ENCODE measurements at regions not wholly inside any gene's neighbourhood (a gene's known extent, or its start where the extent isn't known, plus 50 kb on each side); places are given as distances from the start of the nearest gene placed in this dataset.
A peak's percentile ranks its signal among the peaks of the same experiment; 100 is the strongest.

DNA sequence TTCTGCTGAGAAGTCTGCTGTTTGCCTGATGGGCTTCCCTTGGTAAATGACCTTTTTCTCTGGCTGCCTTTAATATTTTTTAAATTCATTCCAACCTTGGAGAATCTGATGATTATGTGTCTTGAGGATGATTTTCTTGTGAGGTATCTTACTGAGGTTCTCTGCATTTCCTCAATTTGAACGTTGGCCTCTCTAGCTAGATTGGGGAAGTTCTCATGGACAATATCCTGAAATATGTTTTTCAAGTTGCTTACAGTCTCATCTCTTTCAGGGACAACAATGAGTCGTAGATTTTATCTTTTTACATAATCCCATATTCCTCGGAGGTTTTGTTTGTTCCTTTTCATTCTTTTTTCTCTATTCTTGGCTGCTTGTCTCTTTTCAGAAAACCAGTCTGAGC is 208.4 kb downstream of the KIF20B start:
- Histone ChIP-seq H3K36me3 (ENCODE audit: control insufficient read depth, insufficient read depth, low read length) (no peaks in the 10 kb centered on the region), H3K4me1 (ENCODE audit: control insufficient read depth, insufficient read depth, low read length) (no peaks in the 10 kb centered on the region), H3K4me3 (ENCODE audit: low read length) (no peak overlapping the region), H3K27me3 (ENCODE audit: control insufficient read depth, insufficient read depth, low read length) (no peaks in the 10 kb centered on the region), H3K27ac (ENCODE audit: low read length) (no peak overlapping the region), H3K9me3 (replicated peaks; ENCODE audit: control insufficient read depth, low read depth, low read length) (no peaks in the 10 kb centered on the region)
- no CpG with 5 or more reads among the region's 3 CpGs for WGBS (ENCODE audit: insufficient coverage)
- peak; percentile 21 for DNase-seq

- H3K9me3 ChIP-seq (replicated peaks; ENCODE audit: control insufficient read depth, low read depth, low read length) = no peaks in the 10 kb centered on the region
- H3K4me1 ChIP-seq (ENCODE audit: control insufficient read depth, insufficient read depth, low read length) = no peaks in the 10 kb centered on the region
- H3K36me3 ChIP-seq (ENCODE audit: control insufficient read depth, insufficient read depth, low read length) = no peaks in the 10 kb centered on the region
- WGBS (ENCODE audit: insufficient coverage) = no CpG with 5 or more reads among the region's 2 CpGs
- no peak overlapping the region for H3K27ac ChIP-seq (ENCODE audit: low read length)
- H3K4me3 ChIP-seq (ENCODE audit: low read length) = no peak overlapping the region
- no peaks in the 10 kb centered on the region for H3K27me3 ChIP-seq (ENCODE audit: control insufficient read depth, insufficient read depth, low read length)
- no peak for DNase-seq
Measured at GRCh38 chr10:89915021-89915420, 213.6 kb downstream of the KIF20B start.

DNA sequence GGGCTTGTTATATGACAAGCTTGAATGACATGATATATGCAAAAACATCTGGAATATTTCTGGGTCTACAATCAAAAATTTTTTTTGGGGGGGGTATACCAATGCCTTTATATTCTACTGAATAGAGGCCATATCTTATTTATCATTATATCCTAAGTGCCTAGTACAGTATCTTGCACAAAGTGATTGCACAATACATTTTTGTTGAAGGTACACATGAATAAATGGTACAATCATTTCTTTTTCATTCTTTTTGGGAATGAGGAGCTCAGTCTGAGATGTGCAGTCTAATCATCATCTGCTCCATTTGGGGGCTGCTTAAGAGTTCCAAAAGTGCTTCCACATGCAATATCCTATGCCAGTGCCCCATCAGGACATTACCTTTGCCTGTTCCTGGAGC is 214.6 kb downstream of the KIF20B start:
- no peaks in the 10 kb centered on the region for H3K27me3 ChIP-seq (ENCODE audit: control insufficient read depth, insufficient read depth, low read length)
- DNase-seq = no peak
- no peak overlapping the region for H3K4me3 ChIP-seq (ENCODE audit: low read length)
- H3K36me3 ChIP-seq (ENCODE audit: control insufficient read depth, insufficient read depth, low read length) = no peaks in the 10 kb centered on the region
- no peak overlapping the region for H3K27ac ChIP-seq (ENCODE audit: low read length)
- no peaks in the 10 kb centered on the region for H3K4me1 ChIP-seq (ENCODE audit: control insufficient read depth, insufficient read depth, low read length)
- H3K9me3 ChIP-seq (replicated peaks; ENCODE audit: control insufficient read depth, low read depth, low read length) = no peaks in the 10 kb centered on the region

- no peak for DNase-seq
- H3K4me1 ChIP-seq (ENCODE audit: control insufficient read depth, insufficient read depth, low read length) = no peaks in the 10 kb centered on the region
- no peaks in the 10 kb centered on the region for H3K27me3 ChIP-seq (ENCODE audit: control insufficient read depth, insufficient read depth, low read length)
- no peak overlapping the region for H3K4me3 ChIP-seq (ENCODE audit: low read length)
- WGBS (ENCODE audit: insufficient coverage) = no CpG with 5 or more reads among the region's 1 CpG
- H3K9me3 ChIP-seq (replicated peaks; ENCODE audit: control insufficient read depth, low read depth, low read length) = no peaks in the 10 kb centered on the region
- H3K27ac ChIP-seq (ENCODE audit: low read length) = no peak overlapping the region
- no peaks in the 10 kb centered on the region for H3K36me3 ChIP-seq (ENCODE audit: control insufficient read depth, insufficient read depth, low read length)
Measured at GRCh38 chr10:89916468-89917215, 215.3 kb downstream of the KIF20B start.

- Histone ChIP-seq H3K27me3 (ENCODE audit: control insufficient read depth, insufficient read depth, low read length) (no peaks in the 10 kb centered on the region), H3K4me3 (ENCODE audit: low read length) (no peak overlapping the region), H3K36me3 (ENCODE audit: control insufficient read depth, insufficient read depth, low read length) (no peaks in the 10 kb centered on the region), H3K9me3 (replicated peaks; ENCODE audit: control insufficient read depth, low read depth, low read length) (no peaks in the 10 kb centered on the region), H3K4me1 (ENCODE audit: control insufficient read depth, insufficient read depth, low read length) (no peaks in the 10 kb centered on the region), H3K27ac (ENCODE audit: low read length) (no peak overlapping the region)
- DNase-seq = no peak
- whole genome bisulfite sequencing (ENCODE audit: insufficient coverage) = no CpG with 5 or more reads among the region's 5 CpGs
Measured at GRCh38 chr10:89921403-89921802, 220.0 kb downstream of the KIF20B start.

DNA sequence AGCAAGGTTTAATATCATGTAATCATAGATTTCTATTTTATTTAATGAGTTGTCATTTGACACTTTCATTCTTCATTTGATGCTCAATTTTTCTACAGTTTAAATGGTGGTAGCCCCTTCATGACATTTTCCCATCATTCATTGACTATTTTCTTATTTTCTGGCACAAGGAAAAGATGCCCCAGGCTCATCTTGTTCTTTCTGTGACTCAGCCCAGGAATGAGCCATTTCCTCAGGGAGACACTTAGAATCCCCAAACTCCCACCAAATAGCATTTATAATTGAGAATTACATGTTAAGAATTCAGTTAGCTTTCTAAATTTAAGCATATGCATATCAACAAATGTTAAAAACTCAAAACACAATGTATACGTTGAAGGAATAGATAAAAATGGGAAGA is 222.3 kb downstream of the KIF20B start:
- Histone ChIP-seq H3K36me3 (ENCODE audit: control insufficient read depth, insufficient read depth, low read length) (no peaks in the 10 kb centered on the region), H3K27me3 (ENCODE audit: control insufficient read depth, insufficient read depth, low read length) (no peaks in the 10 kb centered on the region), H3K4me1 (ENCODE audit: control insufficient read depth, insufficient read depth, low read length) (no peaks in the 10 kb centered on the region), H3K27ac (ENCODE audit: low read length) (no peak overlapping the region), H3K4me3 (ENCODE audit: low read length) (no peak overlapping the region), H3K9me3 (replicated peaks; ENCODE audit: control insufficient read depth, low read depth, low read length) (no peaks in the 10 kb centered on the region)
- WGBS (ENCODE audit: insufficient coverage) = no CpG with 5 or more reads among the region's 1 CpG
- no peak for DNase-seq

GRCh38 chr10:89924261-89924660 is 222.9 kb downstream of the KIF20B start:
- H3K9me3 ChIP-seq (replicated peaks; ENCODE audit: control insufficient read depth, low read depth, low read length) = no peaks in the 10 kb centered on the region

DNA sequence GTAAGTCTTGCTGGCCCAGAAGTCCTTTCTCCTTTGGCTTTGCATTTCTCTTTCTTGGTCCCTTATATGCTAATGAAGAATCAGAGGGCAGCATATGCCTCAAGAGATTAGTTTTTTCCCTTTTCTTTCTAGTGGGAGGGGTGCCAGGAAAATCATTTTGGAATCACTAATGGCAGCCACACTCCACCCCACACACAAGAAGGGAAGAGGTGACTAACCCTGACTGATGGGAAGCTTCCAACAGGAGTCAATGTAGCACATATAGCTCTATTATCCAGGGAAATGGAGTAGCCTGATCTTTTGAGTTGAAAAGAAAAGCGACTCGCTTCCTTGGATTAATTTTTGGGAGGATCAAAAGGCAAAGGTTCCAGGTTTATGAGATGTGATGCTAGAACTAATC is 225.3 kb downstream of the KIF20B start:
- H3K4me3 ChIP-seq (ENCODE audit: low read length) = no peak overlapping the region
- WGBS (ENCODE audit: insufficient coverage) = 88% methylated on average over 2 of the region's 2 CpGs
- no peak for DNase-seq
- H3K36me3 ChIP-seq (ENCODE audit: control insufficient read depth, insufficient read depth, low read length) = no peaks in the 10 kb centered on the region
- H3K27me3 ChIP-seq (ENCODE audit: control insufficient read depth, insufficient read depth, low read length) = no peaks in the 10 kb centered on the region
- H3K4me1 ChIP-seq (ENCODE audit: control insufficient read depth, insufficient read depth, low read length) = no peaks in the 10 kb centered on the region
- H3K9me3 ChIP-seq (replicated peaks; ENCODE audit: control insufficient read depth, low read depth, low read length) = no peaks in the 10 kb centered on the region
- H3K27ac ChIP-seq (ENCODE audit: low read length) = no peak overlapping the region

More at GRCh38 chr10:89924261-89924660, 222.9 kb downstream of the KIF20B start:
- Histone ChIP-seq H3K4me3 (ENCODE audit: low read length) (no peak overlapping the region), H3K27ac (ENCODE audit: low read length) (no peak overlapping the region), H3K27me3 (ENCODE audit: control insufficient read depth, insufficient read depth, low read length) (no peaks in the 10 kb centered on the region), H3K36me3 (ENCODE audit: control insufficient read depth, insufficient read depth, low read length) (no peaks in the 10 kb centered on the region), H3K4me1 (ENCODE audit: control insufficient read depth, insufficient read depth, low read length) (no peaks in the 10 kb centered on the region)
- DNase-seq = no peak
- WGBS (ENCODE audit: insufficient coverage) = no CpG with 5 or more reads among the region's 1 CpG

DNA sequence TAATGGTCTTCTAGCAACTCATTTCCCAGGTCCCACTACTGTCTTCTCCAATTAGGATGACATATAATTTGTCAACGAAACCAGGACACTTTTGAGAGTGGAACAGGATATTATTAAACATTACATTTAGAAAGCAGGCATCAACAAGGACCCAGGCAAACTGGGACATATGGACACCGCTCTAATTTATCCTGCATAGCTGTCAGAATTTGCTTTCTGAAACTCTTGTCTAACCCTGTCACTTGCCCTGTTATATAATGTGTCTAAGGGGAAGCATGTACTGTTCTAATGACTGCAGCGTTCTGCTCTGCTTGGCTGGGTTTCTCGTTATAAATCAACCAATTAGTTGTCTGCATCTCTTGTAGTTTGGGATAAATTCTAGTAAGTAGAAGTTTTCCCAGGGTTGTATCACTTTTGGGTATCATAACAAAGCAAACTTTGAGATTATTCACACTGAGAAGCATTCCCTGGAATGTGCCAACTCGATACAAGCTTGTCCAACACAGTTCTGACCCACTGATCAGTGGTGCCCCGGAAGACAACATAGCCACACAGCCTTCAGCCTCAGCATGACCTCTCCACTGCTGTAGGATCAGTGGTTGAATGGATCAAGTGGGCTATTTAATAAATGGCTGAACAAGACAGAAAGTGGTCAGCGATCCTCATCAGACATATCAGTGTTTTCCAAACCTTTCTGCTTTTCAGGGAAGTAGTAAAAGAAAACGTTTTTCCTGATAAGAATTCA is 228.1 kb downstream of the KIF20B start:
- no peaks in the 10 kb centered on the region for H3K4me1 ChIP-seq (ENCODE audit: control insufficient read depth, insufficient read depth, low read length)
- no peaks in the 10 kb centered on the region for H3K27me3 ChIP-seq (ENCODE audit: control insufficient read depth, insufficient read depth, low read length)
- no peak overlapping the region for H3K4me3 ChIP-seq (ENCODE audit: low read length)
- H3K36me3 ChIP-seq (ENCODE audit: control insufficient read depth, insufficient read depth, low read length) = no peaks in the 10 kb centered on the region
- no peaks in the 10 kb centered on the region for H3K9me3 ChIP-seq (replicated peaks; ENCODE audit: control insufficient read depth, low read depth, low read length)
- no peak for DNase-seq
- no peak overlapping the region for H3K27ac ChIP-seq (ENCODE audit: low read length)
- WGBS (ENCODE audit: insufficient coverage) = 92% methylated on average over 2 of the region's 8 CpGs

GRCh38 chr10:89937494-89937893 is 236.1 kb downstream of the KIF20B start:
- H3K4me3 ChIP-seq (ENCODE audit: low read length) = no peak overlapping the region
- no peak overlapping the region for H3K27ac ChIP-seq (ENCODE audit: low read length)
- no peaks in the 10 kb centered on the region for H3K4me1 ChIP-seq (ENCODE audit: control insufficient read depth, insufficient read depth, low read length)
- peaks cover 2% of the 10 kb centered on the region for H3K9me3 ChIP-seq (replicated peaks; ENCODE audit: control insufficient read depth, low read depth, low read length)
- no peaks in the 10 kb centered on the region for H3K27me3 ChIP-seq (ENCODE audit: control insufficient read depth, insufficient read depth, low read length)
- no peak for DNase-seq
- 94% methylated on average over 3 of the region's 3 CpGs for WGBS (ENCODE audit: insufficient coverage)
- H3K36me3 ChIP-seq (ENCODE audit: control insufficient read depth, insufficient read depth, low read length) = no peaks in the 10 kb centered on the region

Measured in muscle of leg (tissue), 3 donors.